IMR-90 (cell line): ENCODE measurements at regions not wholly inside any gene's neighbourhood (a gene's known extent, or its start where the extent isn't known, plus 50 kb on each side); places are given as distances from the start of the nearest gene placed in this dataset.

ENCODE experiments used
- ATAC-seq: fragments of 200-7000 bp; cut with Tn5 transposase; 2 replicates; pipeline ENCODE4 v1.9.1; 2020; ENCODE audit warnings: low read depth, mild to moderate bottlenecking, moderate library complexity
- BruUV-seq: library from RNA; stranded (reverse); fragments of 400-500 nt; replicated peaks from 2 replicates; lab custom pipeline; 2021; lab: Mats Ljungman, UMichigan
- CTCF ChIA-PET: fragments of 300-600 bp; formaldehyde crosslinking; extraction: SDS; loops from one replicate; lab custom pipeline; 2021; ENCODE audit warnings: antibody characterized with exemption; lab: Yijun Ruan, JAX
- POLR2A ChIA-PET: fragments of 300-600 bp; sonication (Branson Sonifier 250); formaldehyde crosslinking; loops from one replicate; lab custom pipeline; 2022; ENCODE audit warnings: antibody characterized with exemption; ENCODE audit not compliant: unreplicated experiment; lab: Charles Lee
- DNase-seq: peaks from one replicate; pipeline ENCODE4 v3.0.0; 2013
- H2AFZ ChIP-seq: replicated peaks from 2 replicates; pipeline ENCODE3; 2013; ENCODE audit warnings: low read length, mild to moderate bottlenecking; ENCODE audit not compliant: poor library complexity
- H2AK5ac ChIP-seq: 2 replicates; pipeline ENCODE4 v1.6.1; 2013; ENCODE audit warnings: low read depth, low read length, inconsistent platforms
- H2AK9ac ChIP-seq: replicated peaks from 2 replicates; pipeline ENCODE3; 2013; ENCODE audit warnings: mild to moderate bottlenecking, low read depth, low read length, moderate library complexity; ENCODE audit not compliant: poor library complexity
- H2BK120ac ChIP-seq: 2 replicates; pipeline ENCODE4 v1.6.1; 2013; ENCODE audit warnings: low read depth, low read length, inconsistent platforms
- H2BK15ac ChIP-seq: 3 replicates; pipeline ENCODE4 v1.6.1; 2013; ENCODE audit warnings: low read depth, low read length, inconsistent platforms
- H2BK20ac ChIP-seq: 2 replicates; pipeline ENCODE4 v1.6.1; 2013; ENCODE audit warnings: low read depth, mild to moderate bottlenecking, inconsistent platforms, low read length, moderate library complexity
- H2BK5ac ChIP-seq: 2 replicates; pipeline ENCODE4 v1.6.1; 2013; ENCODE audit warnings: mild to moderate bottlenecking, low read depth, low read length, inconsistent platforms; ENCODE audit not compliant: poor library complexity, severe bottlenecking
- H3K14ac ChIP-seq: replicated peaks from 2 replicates; pipeline ENCODE4 v1.6.1; 2013; ENCODE audit warnings: low read depth, low read length, inconsistent platforms
- H3K18ac ChIP-seq: 2 replicates; pipeline ENCODE4 v1.6.1; 2013; ENCODE audit warnings: low read depth, low read length, control low read depth
- H3K23ac ChIP-seq: 2 replicates; pipeline ENCODE4 v1.6.1; 2013; ENCODE audit warnings: low read depth, low read length, inconsistent platforms
- H3K27ac ChIP-seq: 2 replicates; pipeline ENCODE4 v1.5.1; 2013; ENCODE audit warnings: mild to moderate bottlenecking, control low read depth, low read length; ENCODE audit not compliant: insufficient read depth
- H3K27me3 ChIP-seq: 2 replicates; pipeline ENCODE4 v1.6.1; 2013; ENCODE audit warnings: low read length; ENCODE audit not compliant: control insufficient read depth, insufficient read depth
- H3K36me3 ChIP-seq: 2 replicates; pipeline ENCODE4 v1.6.1; 2013; ENCODE audit warnings: low read length, mixed read lengths; ENCODE audit not compliant: control insufficient read depth, insufficient read depth
- H3K4ac ChIP-seq: 2 replicates; pipeline ENCODE4 v1.6.1; 2013; ENCODE audit warnings: low read depth, low read length, inconsistent platforms
- H3K4me1 ChIP-seq: 2 replicates; pipeline ENCODE4 v1.6.1; 2013; ENCODE audit warnings: low read length, mixed read lengths; ENCODE audit not compliant: control insufficient read depth, insufficient read depth
- H3K4me2 ChIP-seq: 2 replicates; pipeline ENCODE4 v1.6.1; 2013; ENCODE audit warnings: low read depth, mild to moderate bottlenecking, control low read depth, low read length, moderate library complexity
- H3K4me3 ChIP-seq: 2 replicates; pipeline ENCODE4 v1.5.1; 2013; ENCODE audit warnings: low read depth, mild to moderate bottlenecking, control low read depth, low read length, moderate library complexity; ENCODE audit not compliant: insufficient read depth
- H3K56ac ChIP-seq: 2 replicates; pipeline ENCODE4 v1.6.1; 2013; ENCODE audit warnings: low read length, inconsistent platforms; ENCODE audit not compliant: insufficient read depth; ENCODE audit errors: extremely low read depth
- H3K79me1 ChIP-seq, 2 experiments: 2 replicates each; pipeline ENCODE4 v1.6.1; 2013; ENCODE audit warnings: low read length in 2 of 2, inconsistent platforms in 1 of 2, low read depth in 1 of 2
- H3K9ac ChIP-seq: 2 replicates; pipeline ENCODE4 v1.6.1; 2013; ENCODE audit warnings: low read depth, low read length, control low read depth
- H3K9me1 ChIP-seq: 2 replicates; pipeline ENCODE4 v1.6.1; 2013; ENCODE audit warnings: low read length, inconsistent platforms; ENCODE audit not compliant: insufficient read depth
- H3K9me3 ChIP-seq: 2 replicates; pipeline ENCODE4 v1.6.1; 2013; ENCODE audit warnings: low read length; ENCODE audit not compliant: control insufficient read depth, insufficient read depth
- H4K20me1 ChIP-seq: 2 replicates; pipeline ENCODE4 v1.6.1; 2013; ENCODE audit warnings: low read length, inconsistent platforms; ENCODE audit not compliant: insufficient read depth
- H4K5ac ChIP-seq: 2 replicates; pipeline ENCODE4 v1.6.1; 2013; ENCODE audit warnings: mild to moderate bottlenecking, low read depth, low read length, control low read depth
- H4K8ac ChIP-seq, 2 experiments: 2 replicates each; pipeline ENCODE4 v1.6.1; 2013; ENCODE audit warnings: low read depth in 2 of 2, low read length in 2 of 2, control low read depth in 1 of 2, inconsistent platforms in 1 of 2
- H4K91ac ChIP-seq: 2 replicates; pipeline ENCODE4 v1.6.1; 2013; ENCODE audit warnings: low read depth, low read length, inconsistent platforms; ENCODE audit not compliant: insufficient read depth
- BHLHE40 ChIP-seq: fragments of 150-350 bp; IDR thresholded peaks from 2 replicates; pipeline ENCODE4 v1.6.1; 2016; ENCODE audit warnings: mild to moderate bottlenecking, low read depth, low read length
- CEBPB ChIP-seq: IDR thresholded peaks from 2 replicates; pipeline ENCODE4 v1.6.1; 2012; ENCODE audit warnings: low read depth, low read length, improper control_type of control experiment
- CHD1 ChIP-seq: IDR thresholded peaks from 2 replicates; pipeline ENCODE4 v1.6.1; 2012; ENCODE audit warnings: low read depth, low read length, improper control_type of control experiment
- FOS ChIP-seq: fragments of 150-350 bp; IDR thresholded peaks from 2 replicates; pipeline ENCODE4 v1.6.1; 2016; ENCODE audit warnings: low read depth, low read length
- MAZ ChIP-seq: IDR thresholded peaks from 2 replicates; pipeline ENCODE4 v1.6.1; 2012; ENCODE audit warnings: low read depth, mild to moderate bottlenecking, low read length, improper control_type of control experiment, moderate library complexity, borderline replicate concordance
- MXI1 ChIP-seq: IDR thresholded peaks from 2 replicates; pipeline ENCODE4 v1.6.1; 2012; ENCODE audit warnings: low read depth, mild to moderate bottlenecking, low read length, moderate library complexity, borderline replicate concordance
- NFE2L2 ChIP-seq: fragments of 150-350 bp; IDR thresholded peaks from 2 replicates; pipeline ENCODE4 v1.6.1; 2016; ENCODE audit warnings: low read depth, mild to moderate bottlenecking, low read length
- RAD21 ChIP-seq: IDR thresholded peaks from 2 replicates; pipeline ENCODE4 v1.6.1; 2012; ENCODE audit warnings: low read length, improper control_type of control experiment
- SMC3 ChIP-seq: fragments of 150-350 bp; IDR thresholded peaks from 2 replicates; pipeline ENCODE4 v1.6.1; 2016; ENCODE audit warnings: low read depth, mild to moderate bottlenecking, antibody characterized with exemption, low read length, moderate library complexity
- WGBS, 2 experiments: methylation state at CpG; one replicate each; pipeline versions ENCODE4 v1.1.5 to v1.1.7; 2013; ENCODE audit warnings: missing lambda C conversion rate in 2 of 2; ENCODE audit not compliant: insufficient read length in 1 of 2; ENCODE audit errors: extremely low coverage in 2 of 2; 5-methylcytosine and 5-hydroxymethylcytosine counted together
- dilution Hi-C: fragments of 300-500 bp; cut with HindIII; formaldehyde crosslinking; loops from one replicate; pipeline ENCODE4 v1.14.3; 2018; ENCODE audit warnings: low sequenced_read_pairs; ENCODE audit not compliant: unreplicated experiment
- in situ Hi-C: fragments of 300-500 bp; cut with MboI; formaldehyde crosslinking; loops from 3 replicates; pipeline ENCODE4 v1.14.3; 2019; ENCODE audit warnings: low sequenced_read_pairs, inconsistent platforms, mixed read lengths
- intact Hi-C: fragments of 100-400 bp; cut with micrococcal nuclease; formaldehyde crosslinking; loops from 2 replicates; pipeline ENCODE4 v1.10.0; 2022

GRCh38 chrX:20432746-20433387 is 166.2 kb upstream of the RPS6KA3 start:
- Histone ChIP-seq H3K18ac (no peak overlapping the region; the same call in 1 of the 2 replicates), H3K56ac (no peak overlapping the region), H3K4me2 (no peak overlapping the region), H3K9me3 (no peaks in the 10 kb centered on the region), H2BK120ac (peak overlapping the region; percentile 11; the same call in 1 of the 2 replicates), H3K4me3 (no peak overlapping the region), H3K36me3 (no peaks in the 10 kb centered on the region), H2AFZ (peak overlapping the region; percentile 64), H2BK20ac (peak overlapping the region; percentile 31), H2AK5ac (no peak overlapping the region), H4K20me1 (no peaks in the 10 kb centered on the region), H3K4me1 (no peaks in the 10 kb centered on the region; the same call in 1 of the 2 replicates), H4K5ac (no peak overlapping the region), H3K9ac (no peak overlapping the region), H3K27ac (no peak overlapping the region), H3K79me1 (no peaks in the 10 kb centered on the region), H4K91ac (no peak overlapping the region), H3K9me1 (0 out of 2 replicates have a peak, but pooled peaks cover 2% of the 10 kb centered on the region), H2BK15ac (no peak overlapping the region), H3K23ac (no peak overlapping the region), H2AK9ac (no peak overlapping the region), H3K4ac (no peak overlapping the region), H2BK5ac (no peak overlapping the region), H3K27me3 (peaks cover 3% of the 10 kb centered on the region; the same call in 1 of the 2 replicates), H3K14ac (0 out of 2 replicates have a peak overlapping the region, but pooled peaks have one; percentile 32), H4K8ac (peak overlapping the region in 1 of 2 experiments; percentile 38; a peak in 1 of 4 replicates)
- intact Hi-C loops: no loop called here
- TF ChIP-seq NFE2L2 (no peak), MXI1 (no peak), MAZ (no peak), CHD1 (no peak), FOS (no peak), SMC3 (no peak), BHLHE40 (no peak), RAD21 (no peak), CEBPB (no peak)
- DNase-seq (no peak), ATAC-seq (no peak)
- ChIA-PET CTCF (interaction anchor here (0.6 to 1.4 kb wide), 2 partner anchors 165 to 180 kb away, joined by 3 to 5 read pairs; no protein-coding TSS in a partner anchor), POLR2A (interaction anchor here (0.6 kb wide), 2 partner anchors 41 to 314 kb away, joined by 5 to 6 read pairs; no protein-coding TSS in a partner anchor)
- no TSS peak for BruUV-seq
- dilution Hi-C loops: no loop called here
- in situ Hi-C loops: no loop called here
- no CpG with 5 or more reads among the region's 2 CpGs for WGBS, 2 experiments
